ENCODE measurements at regions not wholly inside any gene's neighbourhood (a gene's known extent, or its start where the extent isn't known, plus 50 kb on each side); places are given as distances from the start of the nearest gene placed in this dataset.

GRCh38 chr1:60935599-60936110 is 146.7 kb upstream of the NFIA start:
- intact Hi-C loops (cut with micrococcal nuclease) = no loop called here
- TF ChIP-seq CTCF (IDR thresholded peaks at IDR 0.05 in 2 of 3, conservative IDR thresholded peaks at IDR 0.05 in 1 of 3; ENCODE audit: borderline replicate concordance in 1 of 3, insufficient read depth in 1 of 3, low read depth in 2 of 3, low read length in 2 of 3) (no peak), CEBPB (IDR thresholded peaks at IDR 0.05; ENCODE audit: low read depth) (no peak), FOSL1 (IDR thresholded peaks at IDR 0.05; ENCODE audit: low read depth) (no peak), CBX3 (IDR thresholded peaks at IDR 0.05; ENCODE audit: low read depth) (no peak), ELF1 (IDR thresholded peaks at IDR 0.05; ENCODE audit: borderline replicate concordance, low read depth) (no peak), REST (IDR thresholded peaks at IDR 0.05; ENCODE audit: low read depth) (no peak), SIN3A (IDR thresholded peaks at IDR 0.05; ENCODE audit: low read depth) (no peak)
- DNase-seq (ENCODE audit: low read depth, low spot score) (no peak), ATAC-seq (no peak)
- Histone ChIP-seq H3K9ac (ENCODE audit: low read length) (no peak overlapping the region), H3K36me3 (ENCODE audit: control insufficient read depth in 1 of 2, insufficient read depth in 2 of 2, low read length in 2 of 2) (no peaks in the 10 kb centered on the region), H3K27ac (ENCODE audit: low read depth, low read length) (no peak overlapping the region), H4K20me1 (ENCODE audit: insufficient read depth) (no peaks in the 10 kb centered on the region), H3K9me2 (ENCODE audit: insufficient read depth) (no peaks in the 10 kb centered on the region), H3K27me3 (ENCODE audit: insufficient read depth, low read length) (no peaks in the 10 kb centered on the region), H3K4me1 (ENCODE audit: control insufficient read depth in 1 of 2, insufficient read depth in 2 of 2, low read length in 2 of 2) (no peaks in the 10 kb centered on the region), H2AFZ (ENCODE audit: low read depth, low read length, poor library complexity, severe bottlenecking) (no peak overlapping the region), H3K4me3 (replicated peaks in 1 of 2; ENCODE audit: low read depth in 1 of 2, low read length in 2 of 2) (no peak overlapping the region), H3K79me2 (ENCODE audit: insufficient read depth, low read length) (no peaks in the 10 kb centered on the region), H3K9me3 (ENCODE audit: control insufficient read depth in 1 of 2, insufficient read depth in 1 of 2, low read depth in 1 of 2, low read length in 2 of 2) (no peaks in the 10 kb centered on the region), H3K4me2 (ENCODE audit: low read length) (no peak overlapping the region)
- ChIA-PET CTCF (no interaction called here), RAD21 (ENCODE audit: low non-redundant PET in 1 of 2, low total read pairs in 2 of 2, uncharacterized antibody in 2 of 2, unreplicated experiment in 2 of 2) (no interaction called here), POLR2A (no interaction called here)
- no TSS peak for BruUV-seq (replicated peaks)

Data from HCT116 (cell line).